Mesenchymal stem cell (in vitro differentiated cells and primary cell): ENCODE measurements at regions not wholly inside any gene's neighbourhood (a gene's known extent, or its start where the extent isn't known, plus 50 kb on each side); places are given as distances from the start of the nearest gene placed in this dataset.

Source experiments
- DNase-seq: peaks from one replicate; pipeline ENCODE4 v3.0.0-alpha.2; 2013
- H2AFZ ChIP-seq: one replicate; pipeline ENCODE4 v1.6.1; 2013; ENCODE audit warnings: low read depth, mild to moderate bottlenecking, control low read depth, inconsistent platforms, low read length, moderate library complexity
- H2AK5ac ChIP-seq: 2 replicates; pipeline ENCODE4 v1.6.1; 2013; ENCODE audit warnings: low read length, moderate library complexity, mild to moderate bottlenecking, inconsistent platforms; ENCODE audit not compliant: severe bottlenecking
- H2BK120ac ChIP-seq: one replicate; pipeline ENCODE4 v1.6.1; 2013; ENCODE audit warnings: low read depth, mild to moderate bottlenecking, inconsistent platforms, low read length, moderate library complexity
- H2BK12ac ChIP-seq, 2 experiments: one replicate each; pipeline ENCODE4 v1.6.1; 2013; ENCODE audit warnings: inconsistent platforms in 2 of 2, low read length in 2 of 2, mild to moderate bottlenecking in 2 of 2, moderate library complexity in 2 of 2, control low read depth in 1 of 2
- H2BK15ac ChIP-seq: one replicate; pipeline ENCODE4 v1.6.1; 2013; ENCODE audit warnings: mild to moderate bottlenecking, low read depth, inconsistent platforms; ENCODE audit not compliant: poor library complexity, severe bottlenecking
- H2BK5ac ChIP-seq: 2 replicates; pipeline ENCODE4 v1.6.1; 2013; ENCODE audit warnings: low read depth, mild to moderate bottlenecking, low read length, control low read depth, inconsistent platforms; ENCODE audit not compliant: poor library complexity, severe bottlenecking
- H3K14ac ChIP-seq, 2 experiments: one replicate each; pipeline ENCODE4 v1.6.1; 2013; ENCODE audit warnings: inconsistent platforms in 2 of 2, low read length in 2 of 2, control low read depth in 1 of 2, mild to moderate bottlenecking in 1 of 2, moderate library complexity in 1 of 2
- H3K18ac ChIP-seq, 2 experiments: one replicate each; pipeline ENCODE4 v1.6.1; 2013; ENCODE audit warnings: inconsistent platforms in 2 of 2, low read length in 2 of 2, control low read depth in 1 of 2, low read depth in 1 of 2, mild to moderate bottlenecking in 1 of 2
- H3K23ac ChIP-seq, 2 experiments: one replicate each; pipeline ENCODE4 v1.6.1; 2013; ENCODE audit warnings: inconsistent platforms in 2 of 2, low read length in 2 of 2, mild to moderate bottlenecking in 2 of 2, moderate library complexity in 2 of 2, control low read depth in 1 of 2
- H3K27ac ChIP-seq: 2 replicates; pipeline ENCODE4 v1.5.1; 2013; ENCODE audit warnings: mild to moderate bottlenecking, moderate library complexity, low read length, control low read depth, inconsistent platforms; ENCODE audit not compliant: poor library complexity, severe bottlenecking
- H3K27me3 ChIP-seq, 2 experiments: 2 replicates each; pipeline versions ENCODE4 v1.6.1 to v1.7.0; 2013; ENCODE audit warnings: low read length in 2 of 2, mild to moderate bottlenecking in 2 of 2, moderate library complexity in 2 of 2, control low read depth in 1 of 2, inconsistent platforms in 1 of 2; ENCODE audit not compliant: control insufficient read depth in 1 of 2, insufficient read depth in 1 of 2
- H3K36me3 ChIP-seq, 2 experiments: 2 replicates each; pipeline versions ENCODE4 v1.6.1 to v1.7.0; 2013; ENCODE audit warnings: low read length in 2 of 2, control low read depth in 1 of 2, inconsistent platforms in 1 of 2, low read depth in 1 of 2, mild to moderate bottlenecking in 1 of 2; ENCODE audit not compliant: insufficient read depth in 2 of 2, control insufficient read depth in 1 of 2
- H3K4ac ChIP-seq, 2 experiments: one replicate each; pipeline ENCODE4 v1.6.1; 2013; ENCODE audit warnings: inconsistent platforms in 2 of 2, low read length in 2 of 2, mild to moderate bottlenecking in 2 of 2, moderate library complexity in 2 of 2, control low read depth in 1 of 2, low read depth in 1 of 2
- H3K4me1 ChIP-seq: 2 replicates; pipeline ENCODE4 v1.6.1; 2013; ENCODE audit warnings: low read depth, low read length, control low read depth; ENCODE audit not compliant: control insufficient read depth, insufficient read depth
- H3K4me2 ChIP-seq: 2 replicates; pipeline ENCODE4 v1.6.1; 2013; ENCODE audit warnings: low read length, mild to moderate bottlenecking, inconsistent platforms; ENCODE audit not compliant: poor library complexity, severe bottlenecking
- H3K4me3 ChIP-seq, 2 experiments: 2 replicates each; pipeline versions ENCODE4 v1.5.1 to v1.7.0; 2013; ENCODE audit warnings: low read length in 2 of 2, mild to moderate bottlenecking in 2 of 2, control low read depth in 1 of 2, low read depth in 1 of 2; ENCODE audit not compliant: insufficient read depth in 1 of 2
- H3K79me1 ChIP-seq: replicated peaks from 2 replicates; pipeline ENCODE4 v1.6.1; 2013; ENCODE audit warnings: mild to moderate bottlenecking, control low read depth, low read length, inconsistent platforms; ENCODE audit not compliant: poor library complexity, severe bottlenecking
- H3K9ac ChIP-seq: 2 replicates; pipeline ENCODE4 v1.7.0; 2013; ENCODE audit warnings: mild to moderate bottlenecking, low read length, moderate library complexity
- H3K9me3 ChIP-seq: 2 replicates; pipeline ENCODE4 v1.7.0; 2013; ENCODE audit warnings: mild to moderate bottlenecking, low read length; ENCODE audit not compliant: control insufficient read depth
- H4K8ac ChIP-seq: one replicate; pipeline ENCODE4 v1.6.1; 2013; ENCODE audit warnings: inconsistent platforms, mild to moderate bottlenecking, low read length, moderate library complexity
- H4K91ac ChIP-seq: one replicate; pipeline ENCODE4 v1.6.1; 2013; ENCODE audit warnings: mild to moderate bottlenecking, low read length, inconsistent platforms
- WGBS: methylation state at CpG from one replicate; pipeline ENCODE4 v1.1.7; 2013; ENCODE audit warnings: mixed read lengths; 5-methylcytosine and 5-hydroxymethylcytosine counted together

DNA sequence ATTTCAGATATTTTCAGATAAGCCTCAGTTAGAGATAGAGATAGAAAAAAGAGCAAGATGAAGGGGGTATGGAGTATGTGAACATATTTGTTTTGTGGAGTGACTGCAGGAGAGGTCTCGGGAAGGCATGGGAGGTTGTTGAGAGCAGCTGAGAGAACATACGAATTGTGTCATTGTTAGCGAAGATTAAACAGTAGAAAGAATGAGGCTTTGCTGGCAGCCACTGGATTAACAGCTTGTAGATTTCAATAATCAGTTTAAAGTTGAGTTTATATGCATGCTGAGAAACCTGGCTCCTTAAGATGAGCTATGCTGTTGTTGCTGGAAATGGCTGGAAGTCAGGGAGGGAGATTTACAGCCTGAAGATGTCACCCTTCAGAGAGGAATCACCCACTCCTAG lies 100.9 kb upstream of the SORCS3 start:
- Histone ChIP-seq H3K18ac (no peak overlapping the region), H3K4me1 (no peaks in the 10 kb centered on the region), H4K91ac (no peak overlapping the region), H3K4me3 (no peak overlapping the region), H2AK5ac (no peak overlapping the region), H2BK15ac (no peak overlapping the region), H3K14ac (no peak overlapping the region), H2AFZ (no peak overlapping the region), H3K27me3 (peaks cover 0 to 18% of the 10 kb centered on the region in 2 experiments), H3K23ac (no peak overlapping the region), H3K9ac (no peak overlapping the region), H3K4ac (no peak overlapping the region), H3K4me2 (no peak overlapping the region), H4K8ac (no peak overlapping the region), H2BK12ac (no peak overlapping the region), H3K27ac (no peak overlapping the region), H3K9me3 (no peaks in the 10 kb centered on the region), H3K79me1 (no peaks in the 10 kb centered on the region), H2BK120ac (no peak overlapping the region), H3K36me3 (no peaks in the 10 kb centered on the region), H2BK5ac (no peak overlapping the region)
- 80% methylated on average over 3 of the region's 3 CpGs for WGBS
- DNase-seq = no peak

DNA sequence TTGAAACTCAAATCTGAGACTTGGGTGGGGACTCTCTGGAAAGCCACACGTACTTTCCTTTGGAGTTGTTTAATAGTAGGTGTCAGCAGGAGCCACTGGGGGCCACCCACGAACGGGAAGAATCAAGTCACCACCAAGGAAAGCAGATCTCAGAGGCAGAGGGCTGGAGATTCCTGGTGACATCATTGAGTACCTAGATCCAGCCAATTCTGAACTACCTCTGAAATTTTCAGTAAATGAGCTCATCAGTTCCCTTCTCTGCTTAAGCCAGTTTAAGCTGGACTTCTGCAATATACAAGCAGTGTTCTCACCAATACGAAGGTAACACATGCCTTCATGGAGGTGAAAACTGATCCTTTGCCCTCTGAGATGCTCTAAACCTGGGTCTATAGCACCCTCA lies 99.3 kb upstream of the SORCS3 start:
- WGBS = 48% methylated on average over 4 of the region's 4 CpGs

DNA sequence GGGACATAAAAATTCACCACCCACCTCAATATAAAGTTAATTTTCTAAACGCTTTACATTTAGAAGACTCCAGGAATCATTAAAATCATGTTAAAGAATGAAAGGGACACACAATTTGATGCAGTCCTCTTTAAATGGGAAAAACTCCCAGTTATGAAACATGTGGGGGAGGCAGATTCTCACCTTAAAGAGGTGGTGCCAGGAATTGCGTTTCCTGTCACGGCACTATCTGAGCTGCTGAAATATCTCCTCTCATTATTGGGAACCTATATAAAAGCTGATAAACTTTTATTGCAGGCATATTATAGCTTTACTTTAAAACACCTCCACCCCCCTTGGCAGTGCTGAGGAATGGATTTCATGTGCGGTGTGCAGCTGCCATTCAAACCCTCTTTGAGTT lies 94.8 kb upstream of the SORCS3 start:
- Histone ChIP-seq H3K4me3 (no peak overlapping the region), H2BK120ac (no peak overlapping the region), H4K91ac (no peak overlapping the region), H3K9ac (no peak overlapping the region), H3K4ac (no peak overlapping the region), H2BK15ac (no peak overlapping the region), H3K27me3 (peaks cover 0 to 12% of the 10 kb centered on the region in 2 experiments), H3K27ac (no peak overlapping the region), H3K9me3 (no peaks in the 10 kb centered on the region), H3K36me3 (no peaks in the 10 kb centered on the region), H3K4me1 (no peaks in the 10 kb centered on the region), H3K18ac (no peak overlapping the region), H2AK5ac (no peak overlapping the region), H3K79me1 (no peaks in the 10 kb centered on the region), H2BK12ac (no peak overlapping the region), H2AFZ (no peak overlapping the region), H3K14ac (no peak overlapping the region), H2BK5ac (no peak overlapping the region), H3K4me2 (no peak overlapping the region), H3K23ac (no peak overlapping the region), H4K8ac (no peak overlapping the region)
- DNase-seq = no peak
- WGBS = 89% methylated on average over 3 of the region's 4 CpGs

More for the DNA sequence above, 99.3 kb upstream of the SORCS3 start:
- Histone ChIP-seq H2BK15ac (no peak overlapping the region), H2AFZ (no peak overlapping the region), H3K36me3 (no peaks in the 10 kb centered on the region), H2BK120ac (no peak overlapping the region), H2BK12ac (no peak overlapping the region), H3K14ac (no peak overlapping the region), H2BK5ac (no peak overlapping the region), H3K4ac (no peak overlapping the region), H3K23ac (no peak overlapping the region), H3K4me2 (no peak overlapping the region), H4K8ac (no peak overlapping the region), H3K9ac (no peak overlapping the region), H3K18ac (no peak overlapping the region), H4K91ac (no peak overlapping the region), H3K79me1 (no peaks in the 10 kb centered on the region), H3K4me1 (no peaks in the 10 kb centered on the region), H3K27ac (no peak overlapping the region), H3K27me3 (peaks cover 0 to 19% of the 10 kb centered on the region in 2 experiments), H3K9me3 (no peaks in the 10 kb centered on the region), H3K4me3 (no peak overlapping the region), H2AK5ac (no peak overlapping the region)
- no peak for DNase-seq

DNA sequence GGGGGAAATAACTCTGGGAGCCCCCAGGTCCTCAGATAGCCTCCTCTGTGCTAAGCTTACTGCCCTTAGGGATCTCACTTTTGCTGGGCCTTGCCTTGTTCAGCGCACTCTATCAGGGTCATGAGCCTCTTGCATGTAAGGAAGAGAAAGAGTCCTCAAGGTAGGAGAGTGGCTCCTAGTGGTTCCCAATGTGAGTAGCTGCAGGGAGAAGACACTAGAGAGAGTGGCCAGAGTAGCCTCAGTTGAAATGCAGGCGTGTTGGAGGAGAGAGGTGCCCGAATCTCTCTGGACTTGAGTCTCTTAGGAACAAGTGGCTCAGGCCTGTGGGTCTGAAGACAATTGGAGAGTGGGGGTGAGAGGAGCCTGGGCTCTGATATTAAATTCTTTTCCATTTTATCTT lies 94.3 kb upstream of the SORCS3 start:
- Histone ChIP-seq H2BK12ac (no peak overlapping the region), H3K27ac (no peak overlapping the region), H3K36me3 (no peaks in the 10 kb centered on the region), H2BK120ac (no peak overlapping the region), H2BK15ac (no peak overlapping the region), H3K4ac (no peak overlapping the region), H2AFZ (no peak overlapping the region), H2BK5ac (no peak overlapping the region), H2AK5ac (no peak overlapping the region), H3K4me2 (no peak overlapping the region), H4K8ac (no peak overlapping the region), H3K23ac (no peak overlapping the region), H4K91ac (no peak overlapping the region), H3K27me3 (peaks cover 0 to 12% of the 10 kb centered on the region in 2 experiments), H3K4me1 (no peaks in the 10 kb centered on the region), H3K18ac (no peak overlapping the region), H3K4me3 (no peak overlapping the region), H3K14ac (no peak overlapping the region), H3K79me1 (no peaks in the 10 kb centered on the region), H3K9ac (no peak overlapping the region), H3K9me3 (no peaks in the 10 kb centered on the region)
- no peak for DNase-seq
- WGBS = 52% methylated on average over 3 of the region's 3 CpGs
